NCI-H82 treated with DMSO at 0.1 percent for 48 hours (cell line): ENCODE measurements at regions not wholly inside any gene's neighbourhood (a gene's known extent, or its start where the extent isn't known, plus 50 kb on each side); places are given as distances from the start of the nearest gene placed in this dataset.

Source experiments
- DNase-seq: peaks from one replicate; lab custom pipeline; 2025; ENCODE audit not compliant: unreplicated experiment; lab: John Stamatoyannopoulos, UW

DNA sequence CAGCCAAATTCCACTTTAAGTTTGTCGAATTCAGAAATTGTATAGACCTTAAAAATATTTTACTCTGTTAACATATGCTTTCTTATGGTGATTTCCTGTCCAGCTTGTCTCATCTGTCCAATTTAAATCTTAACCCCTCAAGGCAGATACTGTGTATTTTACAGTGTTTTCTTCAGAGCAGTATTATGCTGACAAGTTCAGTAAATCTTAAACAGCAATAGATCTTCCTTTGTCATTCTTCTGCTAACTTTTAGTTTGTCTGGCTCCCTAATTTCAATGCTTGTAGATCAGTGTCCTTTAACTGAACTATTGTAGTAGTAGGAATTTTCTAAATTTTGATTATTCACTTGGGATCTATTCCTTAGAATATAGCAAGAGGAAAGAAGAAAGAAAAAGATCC lies 52.8 kb upstream of the MEIS1 start:
- DNase-seq: no peak

DNA sequence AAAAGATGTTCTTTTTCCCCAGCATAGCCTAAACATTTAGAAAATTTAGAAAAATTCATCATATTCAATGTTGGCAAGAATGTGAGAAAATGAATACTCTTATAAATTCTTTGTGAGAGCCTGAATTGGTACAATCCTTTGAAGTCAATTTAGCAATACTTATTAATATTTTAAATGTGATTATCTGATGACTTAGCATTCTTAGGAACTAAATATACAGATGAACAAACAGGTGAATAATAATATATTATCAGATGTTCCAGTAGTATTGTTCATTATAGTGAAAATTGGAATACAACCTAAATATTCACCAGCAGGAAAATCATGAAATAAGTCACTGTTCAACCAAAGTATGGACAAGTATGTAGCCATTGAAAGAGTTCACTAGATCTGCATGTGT lies 55.5 kb upstream of the MEIS1 start:
- no peak for DNase-seq

DNA sequence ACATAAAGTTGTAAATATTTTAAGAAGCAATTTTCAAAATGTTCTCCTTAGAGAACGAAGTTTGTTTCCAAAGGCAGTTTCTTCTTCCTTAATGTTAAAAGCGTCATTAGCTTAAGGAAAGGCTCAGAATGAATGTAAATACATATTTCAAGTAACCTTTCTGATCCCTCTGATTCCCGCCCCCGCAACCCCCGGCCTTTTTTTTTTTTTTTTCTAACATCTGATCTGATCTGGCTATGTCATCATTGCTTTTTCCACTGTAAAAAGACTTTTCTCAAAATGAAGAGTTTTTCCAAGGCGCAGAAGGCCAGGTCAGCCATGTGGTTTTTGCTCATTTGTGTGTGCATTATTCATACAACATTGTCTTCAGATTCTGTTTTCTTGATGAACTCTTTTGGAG lies 57.1 kb upstream of the MEIS1 start:
- DNase-seq: no peak

DNA sequence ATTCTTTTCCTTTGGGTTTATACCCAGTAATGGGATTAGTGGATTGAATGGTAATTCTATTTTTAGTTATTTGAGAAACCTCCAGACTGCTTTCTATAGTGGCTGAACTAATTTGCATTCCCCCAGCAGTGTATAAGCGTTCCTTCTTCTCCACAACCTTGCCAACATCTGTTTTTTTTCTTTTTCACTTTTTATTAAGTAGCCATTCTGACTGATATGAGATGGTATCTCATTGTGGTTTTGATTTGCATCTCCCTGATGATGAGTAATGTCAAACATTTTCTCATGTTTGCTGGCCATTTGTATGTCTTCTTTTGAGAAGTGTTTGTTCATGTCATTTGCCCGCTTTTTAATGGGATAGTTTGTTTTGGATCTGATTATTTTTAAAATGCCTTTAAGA lies 64.1 kb upstream of the MEIS1 start:
- DNase-seq: no peak

DNA sequence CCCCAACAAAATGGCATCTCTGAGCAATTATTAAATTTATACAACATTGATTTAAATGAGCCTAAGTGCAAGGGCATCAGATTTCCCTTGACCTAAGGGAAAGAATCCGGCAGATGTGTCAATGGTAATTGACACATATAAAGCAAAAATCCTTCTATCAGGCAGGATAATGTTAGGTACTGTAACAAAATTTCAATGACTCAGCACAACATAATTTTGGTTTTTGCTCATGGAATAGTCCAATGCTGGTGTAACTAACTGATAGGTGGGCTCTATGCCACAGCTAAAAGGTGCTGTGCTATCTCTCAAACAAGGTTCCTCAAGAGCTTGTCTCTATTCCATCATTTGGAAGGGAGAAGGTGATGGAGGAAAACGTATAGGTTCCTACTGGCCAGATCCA lies 68.3 kb upstream of the MEIS1 start:
- DNase-seq: no peak

DNA sequence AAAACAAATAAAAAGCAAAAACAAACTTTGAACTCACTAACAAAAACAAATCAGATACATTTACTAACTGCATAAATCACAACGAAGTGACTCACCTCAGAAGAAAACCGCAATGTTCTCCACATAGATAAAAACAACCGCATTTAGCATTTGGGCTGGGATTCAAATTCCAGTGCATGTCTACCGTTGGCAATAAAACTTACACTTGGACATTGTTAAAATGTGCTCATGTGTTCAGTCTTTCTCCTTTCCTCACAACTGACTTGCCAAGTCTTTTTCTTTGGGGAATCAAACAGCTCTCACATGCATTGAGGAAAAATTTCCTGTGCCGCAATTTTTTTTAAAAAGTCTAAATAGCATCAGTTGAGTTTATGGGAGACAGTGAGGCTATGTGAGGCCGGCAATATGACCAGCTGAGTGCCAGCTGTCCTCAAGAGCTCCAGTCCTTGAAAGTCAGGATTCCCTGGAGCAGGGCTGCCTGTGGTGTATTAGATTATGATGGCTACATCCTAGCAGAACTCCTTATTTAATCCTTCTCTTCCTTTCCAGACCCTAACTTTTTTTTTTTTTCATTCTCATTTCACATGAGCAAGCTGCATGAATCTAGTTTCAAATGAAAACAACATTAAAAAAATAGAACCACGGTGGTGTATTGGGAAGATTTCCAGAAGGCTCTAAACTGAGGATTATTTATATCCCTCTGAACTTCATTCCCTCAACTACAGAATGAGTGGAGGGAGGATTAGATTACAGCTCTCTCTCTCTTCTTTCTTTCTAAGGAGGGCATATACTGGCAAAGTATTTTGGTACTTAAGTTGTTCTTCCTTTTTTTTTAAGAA lies 70.2 kb upstream of the MEIS1 start:
- no peak for DNase-seq

DNA sequence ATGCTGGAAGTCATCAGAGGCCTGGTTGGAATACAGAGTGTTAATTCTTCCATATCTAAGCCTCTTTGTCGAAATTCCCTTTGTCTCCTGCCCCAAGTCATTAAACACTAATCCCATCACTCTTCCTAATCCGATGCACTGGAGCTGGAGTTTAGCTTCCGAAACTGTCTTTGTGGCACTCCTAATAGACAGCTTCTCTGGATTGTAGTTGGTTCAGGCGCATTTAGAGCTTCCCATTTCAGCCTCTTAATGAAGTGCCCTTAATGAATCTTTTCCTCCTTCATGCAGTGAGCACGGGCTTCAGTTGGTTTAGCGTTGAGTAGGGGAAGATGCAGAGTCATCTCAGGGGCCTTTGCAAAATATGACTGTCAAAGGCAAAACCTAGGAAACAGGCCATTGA lies 72.2 kb upstream of the MEIS1 start:
- DNase-seq: peak; percentile 97

DNA sequence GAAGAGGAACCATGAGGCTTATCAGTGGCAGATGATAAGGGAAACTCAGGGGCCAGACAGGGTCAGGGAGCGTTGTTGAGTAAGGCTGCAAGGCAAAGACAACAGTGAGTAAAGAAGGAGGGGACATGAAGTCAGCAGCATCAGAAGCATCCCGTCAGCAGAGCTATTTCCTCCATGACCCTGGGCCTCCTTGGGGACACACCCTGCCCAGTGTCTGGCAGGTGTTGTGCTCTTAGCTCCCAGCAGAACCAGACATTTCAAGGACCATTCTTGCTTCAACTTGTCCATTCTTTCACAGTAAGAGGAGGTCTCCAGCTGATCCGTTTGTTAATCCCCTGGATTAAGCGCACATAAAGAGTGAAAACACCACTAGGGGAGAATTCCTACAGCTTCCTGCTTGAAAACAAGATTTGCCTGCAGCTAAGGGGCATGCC lies 88.7 kb upstream of the MEIS1 start:
- peak; percentile 37 for DNase-seq

DNA sequence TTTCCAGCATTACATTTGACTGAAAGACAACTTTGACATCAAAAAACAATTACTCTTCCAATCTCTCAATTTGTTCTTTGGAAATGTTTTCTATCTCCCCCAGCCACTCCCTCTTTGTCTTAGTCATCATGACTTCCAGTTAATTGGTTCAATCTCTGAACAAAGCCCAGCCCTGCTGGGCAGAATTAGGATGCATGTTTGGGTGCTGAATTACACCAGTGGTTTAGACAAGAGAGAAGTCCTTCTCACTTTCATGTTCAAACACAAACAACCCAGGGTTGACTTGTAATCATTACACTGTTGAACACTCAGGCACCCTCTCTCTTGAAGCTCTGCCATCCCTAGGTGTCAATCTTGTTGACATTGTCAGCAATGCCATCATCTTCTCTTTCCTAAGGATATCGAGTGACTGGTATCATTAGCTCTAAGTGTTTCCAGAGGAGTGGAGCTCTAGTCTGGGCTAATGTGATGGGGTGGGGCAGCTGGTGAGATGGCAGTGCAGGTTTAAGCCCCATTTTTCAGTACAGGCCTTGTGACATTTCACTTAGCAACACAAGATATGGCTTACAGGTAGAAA lies 90.8 kb upstream of the MEIS1 start:
- no peak for DNase-seq

DNA sequence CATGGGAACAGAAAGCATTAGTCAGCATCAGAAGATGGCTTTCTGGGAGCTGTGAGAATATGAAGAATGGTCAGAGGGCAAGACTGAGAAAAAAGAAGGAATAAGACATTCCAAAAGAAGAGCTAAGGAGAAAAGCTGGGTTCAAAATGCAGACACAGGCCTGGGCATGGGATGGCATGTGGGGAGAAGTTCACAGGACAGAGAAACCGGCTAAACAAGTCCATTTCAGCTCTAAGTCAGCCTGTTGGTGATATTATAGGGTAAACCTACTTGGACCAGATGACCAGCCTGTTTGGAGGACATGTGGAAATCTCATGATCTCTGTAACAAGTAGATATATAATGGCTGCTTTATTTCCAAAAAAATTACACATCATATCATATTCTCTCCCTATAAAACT lies 91.7 kb upstream of the MEIS1 start:
- DNase-seq: no peak

DNA sequence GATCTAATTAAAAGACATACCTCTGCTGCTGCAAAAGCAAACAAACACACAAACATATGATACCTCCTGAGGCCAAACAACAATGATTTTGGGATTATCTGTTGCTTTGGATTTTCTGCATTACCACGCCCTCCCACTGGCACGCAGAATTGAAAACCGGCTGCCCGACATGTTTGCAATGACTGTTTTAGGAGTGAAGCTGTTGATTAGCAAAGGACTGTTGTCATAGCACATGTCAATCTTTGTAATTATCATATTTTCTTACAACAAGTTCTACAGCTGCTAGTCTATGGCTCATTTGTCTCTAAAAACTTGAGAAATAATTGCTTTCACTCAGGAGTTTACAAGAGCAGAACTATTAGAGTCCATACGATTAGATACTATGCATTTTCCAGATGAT lies 94.4 kb upstream of the MEIS1 start:
- DNase-seq: no peak

DNA sequence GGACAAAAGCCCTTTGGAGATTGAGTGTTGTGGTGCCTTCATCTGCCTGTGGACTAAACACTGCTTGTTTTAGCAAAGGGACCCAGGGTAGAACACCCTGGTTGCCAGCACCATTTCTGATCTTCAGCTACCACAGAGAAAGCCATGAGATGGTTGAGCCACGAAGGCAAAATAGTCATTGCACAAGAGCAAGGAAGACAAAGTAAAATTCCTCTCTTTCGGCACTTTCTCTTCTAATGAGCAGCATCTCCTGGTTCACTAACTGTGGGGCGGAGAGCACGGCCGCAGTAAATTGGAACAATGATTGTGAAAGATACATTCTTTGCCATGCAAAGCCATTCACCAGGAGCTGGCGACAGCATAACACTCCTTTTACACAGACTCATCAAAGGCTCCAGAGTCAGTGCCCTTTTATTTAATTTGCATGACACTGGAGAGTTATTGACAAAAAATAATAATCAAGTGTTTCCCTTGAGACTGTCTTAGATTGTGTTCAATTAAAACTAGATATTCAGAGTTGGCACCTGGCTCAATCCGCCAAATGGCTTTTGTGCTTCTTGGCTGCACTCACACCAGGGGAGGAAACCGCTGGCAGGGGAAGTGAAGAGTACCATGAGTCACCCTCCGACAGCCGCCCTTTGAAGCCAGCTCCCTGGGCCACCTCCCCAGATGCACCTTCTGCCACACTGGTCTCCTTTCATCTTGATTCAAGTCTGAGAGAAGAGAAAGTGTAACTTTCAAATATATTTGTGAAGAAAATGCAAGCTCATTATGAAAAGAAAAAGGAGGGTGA lies 100.5 kb upstream of the MEIS1 start:
- no peak for DNase-seq

DNA sequence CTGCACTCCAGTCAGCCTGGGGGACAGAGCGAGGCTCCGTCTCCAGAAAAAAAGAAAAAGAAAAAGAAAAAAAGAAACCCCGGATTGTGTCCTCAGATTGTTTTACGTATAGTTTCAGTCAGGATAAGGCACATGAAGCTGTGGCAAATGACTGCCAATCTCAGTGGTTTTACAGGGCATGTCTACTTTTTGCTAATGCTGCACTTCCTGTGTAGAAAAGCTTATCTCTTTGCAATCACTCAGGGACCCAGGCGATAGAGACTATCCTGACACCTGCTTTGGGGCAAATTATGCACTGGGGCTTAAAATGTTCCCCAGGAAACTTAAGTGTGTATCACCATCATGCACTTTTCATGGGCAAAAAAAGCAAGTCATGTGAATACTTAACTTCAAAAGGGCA lies 103.7 kb upstream of the MEIS1 start:
- no peak for DNase-seq

DNA sequence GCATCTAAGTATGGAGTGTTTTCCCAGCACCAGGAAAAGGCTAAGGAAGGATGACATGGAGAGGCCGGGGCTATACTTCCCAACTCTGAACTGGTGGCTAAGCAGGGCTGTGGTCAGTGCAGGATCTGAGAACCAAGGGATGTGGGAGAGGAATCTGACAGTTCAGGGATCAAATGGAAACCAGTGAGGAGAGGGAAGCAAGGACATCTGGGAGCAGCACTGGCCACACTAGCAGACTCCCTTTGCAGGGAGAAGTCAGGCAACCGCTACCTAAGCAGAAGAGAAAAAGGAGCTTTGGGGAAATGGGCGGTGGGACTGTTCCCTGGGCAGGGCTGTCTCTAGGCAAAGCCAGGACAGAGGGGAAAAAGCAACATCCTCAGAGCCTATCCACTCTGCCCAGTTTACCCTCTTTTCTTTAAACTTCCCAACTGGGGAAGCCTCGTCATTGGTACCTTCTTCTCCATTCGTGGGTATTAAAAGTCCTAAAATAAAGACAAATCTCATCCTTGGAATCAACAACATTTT lies 105.8 kb upstream of the MEIS1 start:
- DNase-seq: no peak

DNA sequence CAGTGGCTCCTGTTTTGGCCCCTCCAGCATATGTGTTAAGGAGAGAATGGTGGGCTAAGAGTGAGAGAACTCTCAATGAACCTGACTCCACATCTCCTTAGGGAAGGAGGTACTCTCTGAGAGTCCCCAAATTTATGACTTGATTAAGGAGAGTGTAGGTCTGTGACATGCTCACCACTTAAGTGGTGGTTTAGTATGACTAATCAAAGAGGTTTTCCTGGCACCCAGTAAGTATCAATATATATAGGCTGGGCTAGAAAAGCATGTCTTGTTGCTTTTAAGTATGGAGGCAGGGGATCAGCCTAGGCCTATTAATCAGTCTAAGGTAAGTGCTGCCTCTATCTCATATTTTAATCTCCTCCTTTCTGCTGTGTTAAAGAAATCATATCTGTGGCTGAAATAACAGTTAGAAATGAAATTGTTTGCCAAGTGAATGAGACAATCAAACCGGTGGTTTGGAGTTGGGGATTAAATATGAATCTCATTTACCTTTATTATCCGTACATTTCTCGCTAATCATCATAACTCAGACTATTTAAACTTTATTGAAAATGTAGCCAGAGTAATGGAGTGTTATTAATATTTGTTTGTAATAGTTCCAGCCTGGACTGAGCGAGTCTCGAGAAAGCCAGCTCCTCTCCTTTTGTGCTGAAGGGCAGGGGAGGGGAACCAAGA lies 107.7 kb upstream of the MEIS1 start:
- DNase-seq: no peak

DNA sequence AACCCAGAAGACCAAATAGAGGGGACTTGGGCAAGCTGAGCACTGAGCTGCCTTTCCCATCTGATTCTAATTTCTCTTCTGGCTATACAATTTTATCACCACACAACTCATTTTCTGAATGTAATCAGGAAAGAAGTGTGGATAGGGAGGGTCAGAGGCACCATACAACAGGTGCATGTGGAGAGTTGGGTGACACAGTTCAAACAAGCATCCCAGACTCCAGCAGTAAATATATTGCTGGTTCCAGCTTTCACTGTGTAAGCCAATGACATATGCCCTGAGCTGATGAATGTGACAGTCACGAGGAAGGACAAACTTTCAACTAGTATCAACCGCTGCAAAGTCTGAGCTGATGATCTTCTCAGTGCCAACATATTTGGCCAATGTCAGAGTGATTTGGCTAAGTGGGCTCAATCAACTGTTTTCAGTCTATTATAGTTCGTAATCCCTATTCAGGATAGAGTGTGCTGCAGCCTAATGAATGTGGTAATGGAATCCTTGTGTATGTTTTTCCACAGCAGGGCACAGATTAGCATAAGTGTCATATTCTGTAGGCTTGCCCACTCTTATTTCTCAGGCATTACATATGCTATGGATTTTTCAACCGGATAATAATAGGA lies 109.9 kb upstream of the MEIS1 start:
- no peak for DNase-seq

DNA sequence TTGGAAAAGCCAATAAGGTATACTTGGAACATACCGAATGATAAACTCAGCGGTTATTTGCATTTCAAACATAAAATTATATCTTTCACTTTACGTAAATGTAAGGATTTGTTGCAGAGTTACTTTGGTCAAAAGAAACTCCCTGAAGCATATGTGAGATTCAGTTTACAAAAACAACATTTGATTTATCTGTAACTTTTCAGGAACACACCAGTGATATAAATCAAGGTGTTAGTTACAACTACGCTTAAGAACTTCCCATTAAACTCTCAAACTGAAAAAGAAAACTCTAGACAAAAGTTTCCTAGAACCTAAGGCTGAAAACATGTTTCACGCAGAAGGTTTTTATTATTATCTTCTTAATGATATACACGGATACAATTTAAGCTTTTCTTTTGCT lies 110.6 kb upstream of the MEIS1 start:
- no peak for DNase-seq

DNA sequence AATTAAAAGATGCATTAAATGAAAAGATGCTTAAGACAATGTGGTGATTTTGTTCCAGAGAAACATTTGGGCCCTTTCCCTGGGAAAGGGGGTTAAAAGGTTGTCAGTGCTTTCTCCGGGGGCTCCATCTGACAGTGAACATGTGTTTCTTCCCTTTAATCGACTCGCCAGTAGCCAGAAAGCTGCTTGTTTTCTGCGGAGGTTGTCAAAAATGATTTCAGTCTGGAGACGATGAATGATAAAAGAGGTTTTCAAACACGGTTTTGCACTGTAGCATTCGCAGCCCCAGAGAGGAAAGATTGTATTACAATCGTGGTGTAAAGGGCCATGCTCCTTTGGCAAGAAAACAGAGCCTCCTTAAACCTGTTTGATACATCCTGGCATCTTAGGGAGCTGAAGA lies 111.5 kb upstream of the MEIS1 start:
- no peak for DNase-seq

DNA sequence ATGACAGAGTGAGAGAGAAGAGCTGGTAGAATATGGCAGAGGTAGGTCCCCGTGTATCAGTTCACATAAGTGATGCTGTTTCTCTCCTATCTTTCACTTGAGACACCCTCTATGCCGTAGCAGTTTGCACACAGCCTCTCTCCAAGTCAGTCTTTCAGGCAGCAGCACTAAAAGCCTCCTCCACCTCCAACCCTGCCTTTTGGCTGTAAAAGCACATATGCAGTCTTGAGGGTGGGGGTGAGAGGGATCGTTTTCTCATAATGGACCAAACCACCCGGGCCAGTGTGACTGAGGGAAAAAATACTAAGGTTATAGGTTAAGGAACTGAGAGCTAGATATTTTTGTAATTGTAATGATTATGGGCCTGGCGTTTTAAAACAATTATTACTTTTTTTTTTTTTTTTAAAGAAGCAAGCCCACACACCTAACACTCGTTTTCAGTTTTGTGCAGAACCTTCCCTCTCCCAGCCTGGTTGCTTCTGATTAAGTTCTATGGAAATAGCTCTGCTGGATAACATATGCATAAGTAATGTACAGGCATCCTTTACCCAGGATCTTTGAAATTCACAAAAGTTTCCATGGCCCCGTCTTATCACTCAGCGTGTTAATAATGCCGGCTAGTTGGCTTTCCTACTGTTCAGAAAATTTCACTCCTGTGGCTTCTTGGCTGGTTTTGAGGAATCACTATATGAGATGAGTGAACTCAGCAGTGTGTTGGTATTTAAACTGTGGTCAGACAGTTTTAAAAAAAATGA lies 112.2 kb upstream of the MEIS1 start:
- DNase-seq: no peak

DNA sequence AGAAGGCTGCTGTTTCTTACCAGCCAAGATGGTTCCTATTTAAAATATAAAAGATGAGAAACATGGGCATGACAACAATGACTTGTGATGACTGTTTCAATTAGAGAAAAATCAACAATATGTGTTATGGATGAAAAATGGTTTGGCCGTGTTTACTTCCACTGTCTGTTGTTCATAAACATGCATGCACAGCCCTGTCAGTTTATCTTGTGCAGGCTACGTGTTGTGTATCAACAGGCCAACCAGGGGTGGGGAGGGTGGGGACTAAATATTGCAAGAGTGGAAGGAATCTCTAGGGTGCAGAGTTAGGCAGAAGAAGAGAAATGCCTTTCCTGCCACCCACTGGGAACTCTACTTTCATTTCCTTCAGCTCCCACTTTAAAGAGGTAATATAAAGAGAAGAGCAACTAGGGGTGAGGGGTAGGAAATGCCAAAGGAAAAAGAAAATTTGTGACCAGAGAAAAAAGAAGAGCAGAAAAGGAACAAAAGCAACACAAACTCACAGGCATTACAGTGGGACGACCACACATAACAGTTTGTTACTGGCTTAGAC lies 116.8 kb upstream of the MEIS1 start:
- no peak for DNase-seq
